Heart right ventricle (tissue), 16 donors: ENCODE measurements at regions not wholly inside any gene's neighbourhood (a gene's known extent, or its start where the extent isn't known, plus 50 kb on each side); places are given as distances from the start of the nearest gene placed in this dataset.

Source experiments
- ATAC-seq, 8 donors: fragments of 200-7000 bp; cut with Tn5 transposase; one replicate each; pipeline ENCODE4 v1.9.1; 2020; ENCODE audit warnings: mild to moderate bottlenecking in 8 of 8, moderate library complexity in 8 of 8, moderate number of reproducible peaks in 1 of 8
- DNase-seq, 2 donors: peaks; one replicate each; pipeline ENCODE4 v3.0.0-alpha.2; 2020
- H3K27ac ChIP-seq, 10 donors: fragments of 200-600 bp; sonication (generic) in 2 of 10; one replicate each; pipeline versions ENCODE4 v1.5.0 to v1.8.0; 2020 to 2022; ENCODE audit warnings: mild to moderate bottlenecking in 3 of 10
- H3K27me3 ChIP-seq, 7 donors: fragments of 200-600 bp; one replicate each; pipeline ENCODE4 v1.8.0; 2021 to 2022; ENCODE audit warnings: mild to moderate bottlenecking in 2 of 7
- H3K36me3 ChIP-seq, 9 donors: fragments of 200-600 bp; sonication (generic) in 1 of 9; one replicate each; pipeline versions ENCODE4 v1.5.0 to v1.8.0; 2020 to 2022; ENCODE audit warnings: mild to moderate bottlenecking in 2 of 9
- H3K4me1 ChIP-seq, 9 donors: fragments of 200-600 bp; sonication (generic) in 1 of 9; one replicate each; pipeline versions ENCODE4 v1.5.0 to v1.8.0; 2020 to 2022; ENCODE audit warnings: mild to moderate bottlenecking in 4 of 9
- H3K4me3 ChIP-seq, 10 donors: fragments of 200-600 bp; sonication (generic) in 2 of 10; one replicate each; pipeline versions ENCODE4 v1.5.0 to v1.8.0; 2020 to 2022; ENCODE audit warnings: mild to moderate bottlenecking in 7 of 10, moderate library complexity in 2 of 10
- H3K9me3 ChIP-seq, 11 donors: fragments of 200-600 bp in 10 of 11; sonication (generic) in 2 of 11; one replicate each; pipeline versions ENCODE4 v1.5.0 to v1.8.0; 2013 to 2022; ENCODE audit warnings: mild to moderate bottlenecking in 2 of 11, control low read depth in 1 of 11, moderate library complexity in 1 of 11
- WGBS, 2 donors: extraction: QIAGEN DNeasy Blood & Tissue Kit; methylation state at CpG; one replicate each; pipeline ENCODE4 v1.1.7; 2013; ENCODE audit warnings: inconsistent platforms in 1 of 2; 5-methylcytosine and 5-hydroxymethylcytosine counted together
- intact Hi-C, 10 donors: fragments of 100-400 bp; cut with DNase I; formaldehyde crosslinking; loops; one replicate each; pipeline versions ENCODE4 v1.11.1 to v1.14.2; 2022
- TF ChIP-seq, protein P1 (sequence below), 9 donors: fragments of 200-600 bp; sonication (generic) in 2 of 9; IDR thresholded peaks; one replicate each; pipeline versions ENCODE4 v1.5.0 to v1.8.0; 2021 to 2022; ENCODE audit warnings: antibody characterized with exemption in 9 of 9, mild to moderate bottlenecking in 5 of 9, moderate library complexity in 1 of 9
- donor health status: Arrhythmogenic right ventricular cardiomyopathy.
- donor health status: ischemic (EF 13 %, LVEDD 7.1; RV severe dilation, severe dysfunction).
- donor health status: healthy with polysubstance abuse.
- donor health status: DM: no; HTN: yes; CAD: no.
- donor health status: DM: no; HTN: no; CAD: no.
- donor health status: ischemic (EF 25% LVEDD 6.9; RV normal size, moderate dysfunction).
- donor health status: ischemic (EF 25% LVEDD 5.7; RV mildly dilated, moderate dysfunction).
- donor health status: healthy.
- donor health status: DM: yes; HTN: yes; CAD: no.
- donor health status: Ischemic cardiomyopathy.
- donor health status: ischemic (EF 35%, LVEDD 5.7; RV mildly dilated, moderate dysfunction).
- donor health status: nonischemic (EF 11% LVEDD 7.7; RV severe dilation, severe dysfunction).
- donor health status: DM: yes; HTN: yes; CAD: no.
- donor health status: PGD.
- donor health status: ischemic (EF 29% LVEDD 5.4; RV normal size, mild dysfunction).
- donor health status: nonischemic (EF 23%, LVEDD 6.1; RV moderate dilation, normal function).

DNA sequence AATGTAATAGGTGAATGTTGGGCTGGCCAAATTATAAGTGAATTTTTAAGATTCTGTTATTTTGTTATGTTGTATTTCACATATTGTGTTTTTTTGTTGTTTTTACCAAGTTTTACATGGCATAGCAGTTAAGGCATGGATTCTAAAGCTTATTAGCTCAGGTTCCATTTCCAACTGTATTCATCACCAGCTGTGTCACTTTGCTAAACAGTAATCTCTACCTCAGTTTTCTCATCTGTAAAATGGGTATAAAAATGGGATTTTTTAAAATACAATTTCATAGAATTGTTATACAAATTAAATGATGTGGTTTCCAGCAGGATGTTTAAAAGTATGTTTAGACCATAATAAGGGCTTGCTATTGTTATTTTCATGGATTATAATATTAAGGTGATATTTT, 512.2 kb downstream of the SLC16A7 start:
- Histone ChIP-seq H3K36me3 (no peaks in the 10 kb centered on the region), H3K4me3 (no peak overlapping the region), H3K9me3 (no peaks in the 10 kb centered on the region), H3K27ac (no peak overlapping the region), H3K4me1 (no peaks in the 10 kb centered on the region), H3K27me3 (no peaks in the 10 kb centered on the region)
- no peak for DNase-seq
- intact Hi-C loops: no loop called here
- no peak for ATAC-seq
- TF ChIP-seq, protein P1, sequence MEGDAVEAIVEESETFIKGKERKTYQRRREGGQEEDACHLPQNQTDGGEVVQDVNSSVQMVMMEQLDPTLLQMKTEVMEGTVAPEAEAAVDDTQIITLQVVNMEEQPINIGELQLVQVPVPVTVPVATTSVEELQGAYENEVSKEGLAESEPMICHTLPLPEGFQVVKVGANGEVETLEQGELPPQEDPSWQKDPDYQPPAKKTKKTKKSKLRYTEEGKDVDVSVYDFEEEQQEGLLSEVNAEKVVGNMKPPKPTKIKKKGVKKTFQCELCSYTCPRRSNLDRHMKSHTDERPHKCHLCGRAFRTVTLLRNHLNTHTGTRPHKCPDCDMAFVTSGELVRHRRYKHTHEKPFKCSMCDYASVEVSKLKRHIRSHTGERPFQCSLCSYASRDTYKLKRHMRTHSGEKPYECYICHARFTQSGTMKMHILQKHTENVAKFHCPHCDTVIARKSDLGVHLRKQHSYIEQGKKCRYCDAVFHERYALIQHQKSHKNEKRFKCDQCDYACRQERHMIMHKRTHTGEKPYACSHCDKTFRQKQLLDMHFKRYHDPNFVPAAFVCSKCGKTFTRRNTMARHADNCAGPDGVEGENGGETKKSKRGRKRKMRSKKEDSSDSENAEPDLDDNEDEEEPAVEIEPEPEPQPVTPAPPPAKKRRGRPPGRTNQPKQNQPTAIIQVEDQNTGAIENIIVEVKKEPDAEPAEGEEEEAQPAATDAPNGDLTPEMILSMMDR (IDR thresholded peaks at IDR 0.05): no peak

DNA sequence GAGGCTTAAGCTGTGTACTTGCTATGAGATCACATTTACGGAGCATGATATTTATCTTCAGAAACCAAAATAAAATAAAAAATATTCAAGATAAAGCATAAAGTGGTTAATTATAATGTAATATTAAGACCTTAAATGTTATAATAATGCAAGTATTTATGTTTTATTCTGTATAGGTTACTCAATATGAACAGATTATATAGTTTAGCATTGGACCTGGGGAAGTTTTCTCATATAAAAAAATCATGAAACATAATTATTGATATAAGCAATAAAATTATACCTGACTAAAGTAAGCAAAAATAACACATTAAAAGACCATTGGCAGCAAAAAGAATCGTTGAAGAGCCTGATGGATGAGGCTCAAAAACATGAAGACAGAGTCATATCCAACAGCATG, 516.2 kb downstream of the SLC16A7 start:
- intact Hi-C loops: no loop called here
- Histone ChIP-seq H3K4me3 (no peak overlapping the region), H3K27me3 (no peaks in the 10 kb centered on the region), H3K4me1 (no peaks in the 10 kb centered on the region), H3K27ac (no peak overlapping the region), H3K36me3 (no peaks in the 10 kb centered on the region), H3K9me3 (no peaks in the 10 kb centered on the region)
- WGBS, 2 donors: 78 to 81% methylated on average over 2 of the region's 2 CpGs
- TF ChIP-seq, protein P1 (IDR thresholded peaks at IDR 0.05): no peak
- ATAC-seq: no peak
- no peak for DNase-seq

DNA sequence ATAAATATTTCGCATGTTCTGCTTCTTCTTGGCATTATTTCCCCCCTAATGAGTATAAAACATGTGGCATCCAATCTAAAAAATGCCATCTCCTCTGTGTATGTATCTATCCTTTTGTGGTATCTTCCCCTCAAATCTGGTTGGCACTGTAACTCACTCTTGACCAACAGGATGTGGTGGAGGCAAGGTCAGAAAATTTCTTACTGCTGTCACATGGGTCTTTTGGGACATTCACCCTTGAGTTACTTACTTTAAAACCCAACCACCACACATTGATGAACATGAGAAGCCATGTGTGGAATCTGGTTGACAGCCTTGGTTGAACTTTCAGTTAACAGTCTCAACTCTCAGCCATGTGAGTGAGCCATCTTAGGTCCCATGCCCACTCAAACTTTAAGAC, 516.9 kb downstream of the SLC16A7 start:
- DNase-seq (no peak), ATAC-seq (no peak)
- Histone ChIP-seq H3K4me1 (no peaks in the 10 kb centered on the region), H3K27me3 (no peaks in the 10 kb centered on the region), H3K27ac (no peak overlapping the region), H3K9me3 (no peaks in the 10 kb centered on the region), H3K36me3 (no peaks in the 10 kb centered on the region), H3K4me3 (no peak overlapping the region)
- intact Hi-C loops: no loop called here
- 0 to 52% methylated on average over 1 of the region's 1 CpG for WGBS, 2 donors
- TF ChIP-seq, protein P1 (IDR thresholded peaks at IDR 0.05): no peak

DNA sequence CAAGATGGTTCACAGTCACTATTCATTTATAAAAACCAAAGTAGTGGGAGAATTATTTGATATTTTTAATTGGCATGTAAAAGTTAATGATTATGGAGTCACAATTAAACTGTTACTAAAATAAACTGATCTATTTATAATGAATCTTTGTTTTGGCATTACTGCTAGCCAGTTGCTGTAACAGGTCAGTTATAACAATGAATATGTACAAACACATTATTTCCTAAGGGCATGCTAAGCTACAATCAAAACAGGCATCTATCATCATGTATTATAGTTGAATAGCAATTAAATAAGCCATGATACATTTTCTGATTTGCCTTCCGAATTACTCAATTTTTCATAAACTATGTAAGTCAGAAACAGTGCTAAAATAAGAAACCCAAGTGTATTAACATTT, 518.3 kb downstream of the SLC16A7 start:
- Histone ChIP-seq H3K4me1 (no peaks in the 10 kb centered on the region), H3K27ac (no peak overlapping the region), H3K4me3 (no peak overlapping the region), H3K27me3 (no peaks in the 10 kb centered on the region), H3K9me3 (no peaks in the 10 kb centered on the region), H3K36me3 (no peaks in the 10 kb centered on the region)
- DNase-seq (no peak), ATAC-seq (no peak)
- 89 to 95% methylated on average over 1 of the region's 1 CpG for WGBS, 2 donors
- TF ChIP-seq, protein P1 (IDR thresholded peaks at IDR 0.05): no peak
- intact Hi-C loops: no loop called here

DNA sequence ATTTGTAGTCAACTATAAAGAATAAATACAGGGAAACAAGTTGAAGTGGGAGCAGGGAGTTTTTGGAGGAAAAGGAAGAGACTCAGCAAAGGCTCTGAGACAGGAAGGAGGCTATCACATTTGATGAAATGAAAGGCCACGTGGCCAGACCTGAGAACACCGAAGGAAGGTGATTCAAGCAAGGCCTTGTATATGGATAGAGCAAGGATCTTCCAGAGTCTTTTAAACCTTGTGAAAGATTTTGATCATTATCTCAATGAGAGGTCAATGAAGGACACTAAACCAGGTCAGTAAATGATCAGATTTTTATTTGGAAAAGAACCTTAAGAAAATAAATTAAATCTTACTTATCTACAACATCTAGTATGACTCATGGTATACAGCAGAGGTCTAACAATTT, 523.5 kb downstream of the SLC16A7 start:
- H3K27me3 ChIP-seq: no peaks in the 10 kb centered on the region
- no peaks in the 10 kb centered on the region for H3K9me3 ChIP-seq
- ATAC-seq (no peak), DNase-seq (no peak)
- H3K4me1 ChIP-seq: no peaks in the 10 kb centered on the region
- H3K27ac ChIP-seq: no peak overlapping the region
- no peaks in the 10 kb centered on the region for H3K36me3 ChIP-seq
- TF ChIP-seq, protein P1 (IDR thresholded peaks at IDR 0.05): no peak
- no peak overlapping the region for H3K4me3 ChIP-seq
- WGBS, 2 donors: 56 to 68% methylated on average over 2 of the region's 2 CpGs
- intact Hi-C loops: no loop called here
